Gastrocnemius medialis (tissue), 4 donors: ENCODE measurements at regions not wholly inside any gene's neighbourhood (a gene's known extent, or its start where the extent isn't known, plus 50 kb on each side); places are given as distances from the start of the nearest gene placed in this dataset.

Source experiments
- POLR2A ChIP-seq, 2 donors: fragments of 450-650 bp; IDR thresholded peaks; one replicate each; pipeline ENCODE4 v1.6.1; 2017; ENCODE audit warnings: antibody characterized with exemption in 2 of 2, mild to moderate bottlenecking in 2 of 2, moderate library complexity in 2 of 2
- TF ChIP-seq, protein P1 (sequence below), 5 experiments: fragments of 450-650 bp in 3 of 5; fragments of 200-600 bp in 2 of 5; sonication (generic) in 2 of 5; IDR thresholded peaks in 4 of 5; conservative IDR thresholded peaks in 1 of 5; 1 replicate in 4 of 5; 2 replicates in 1 of 5; pipeline ENCODE4 v1.5.1; 2016 to 2019; ENCODE audit warnings: antibody characterized with exemption in 5 of 5, mild to moderate bottlenecking in 3 of 5, moderate library complexity in 3 of 5

DNA sequence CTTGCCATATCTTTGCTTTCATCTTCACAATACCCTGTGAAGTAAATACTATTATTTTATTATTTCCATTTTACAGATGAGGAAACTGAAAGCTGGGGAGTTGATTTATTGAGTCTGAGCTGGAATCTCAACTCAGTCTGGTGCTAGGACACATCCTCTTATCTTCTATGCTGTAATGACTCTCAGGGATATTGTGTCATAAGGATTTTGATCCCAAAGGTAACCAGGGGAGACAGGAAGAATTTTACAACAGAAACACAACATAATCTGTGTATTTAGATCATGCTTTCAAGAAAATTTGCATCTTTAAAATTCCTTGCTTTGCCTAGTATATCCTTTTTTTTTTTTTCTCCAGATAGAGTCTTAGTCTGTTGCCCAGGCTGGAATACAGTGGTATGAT, 123.3 kb upstream of the BTG1 start:
- no peak for TF ChIP-seq POLR2A (IDR thresholded peaks at IDR 0.05)
- TF ChIP-seq, protein P1, sequence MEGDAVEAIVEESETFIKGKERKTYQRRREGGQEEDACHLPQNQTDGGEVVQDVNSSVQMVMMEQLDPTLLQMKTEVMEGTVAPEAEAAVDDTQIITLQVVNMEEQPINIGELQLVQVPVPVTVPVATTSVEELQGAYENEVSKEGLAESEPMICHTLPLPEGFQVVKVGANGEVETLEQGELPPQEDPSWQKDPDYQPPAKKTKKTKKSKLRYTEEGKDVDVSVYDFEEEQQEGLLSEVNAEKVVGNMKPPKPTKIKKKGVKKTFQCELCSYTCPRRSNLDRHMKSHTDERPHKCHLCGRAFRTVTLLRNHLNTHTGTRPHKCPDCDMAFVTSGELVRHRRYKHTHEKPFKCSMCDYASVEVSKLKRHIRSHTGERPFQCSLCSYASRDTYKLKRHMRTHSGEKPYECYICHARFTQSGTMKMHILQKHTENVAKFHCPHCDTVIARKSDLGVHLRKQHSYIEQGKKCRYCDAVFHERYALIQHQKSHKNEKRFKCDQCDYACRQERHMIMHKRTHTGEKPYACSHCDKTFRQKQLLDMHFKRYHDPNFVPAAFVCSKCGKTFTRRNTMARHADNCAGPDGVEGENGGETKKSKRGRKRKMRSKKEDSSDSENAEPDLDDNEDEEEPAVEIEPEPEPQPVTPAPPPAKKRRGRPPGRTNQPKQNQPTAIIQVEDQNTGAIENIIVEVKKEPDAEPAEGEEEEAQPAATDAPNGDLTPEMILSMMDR (IDR thresholded peaks at IDR 0.05 in 4 of 5, conservative IDR thresholded peaks at IDR 0.05 in 1 of 5) = no peak
